Coronary artery (tissue), 2 donors: ENCODE measurements at regions not wholly inside any gene's neighbourhood (a gene's known extent, or its start where the extent isn't known, plus 50 kb on each side); places are given as distances from the start of the nearest gene placed in this dataset.

Experiments
- DNase-seq: peaks from one replicate; pipeline ENCODE4 v3.0.0-alpha.2; 2017; ENCODE audit warnings: low spot score
- H3K27ac ChIP-seq, 2 donors: fragments of 200-600 bp; sonication (generic); one replicate each; pipeline ENCODE4 v1.5.1; 2016 to 2019
- H3K4me3 ChIP-seq: fragments of 200-600 bp; sonication (generic); 2 replicates; pipeline ENCODE4 v1.5.1; 2016; ENCODE audit warnings: mild to moderate bottlenecking, moderate library complexity
- CTCF ChIP-seq: fragments of 200-600 bp; sonication (generic); IDR thresholded peaks from one replicate; pipeline ENCODE4 v1.5.1; 2019; ENCODE audit warnings: antibody characterized with exemption

GRCh38 chr1:148318904-148319242 is 164.2 kb downstream of the PPIAL4G start:
- Histone ChIP-seq H3K4me3 (peak overlapping the region; percentile 54), H3K27ac (no peak overlapping the region)
- TF ChIP-seq CTCF: no peak
- no peak for DNase-seq

GRCh38 chr1:148318123-148318903 is 164.8 kb downstream of the PPIAL4G start:
- H3K4me3 ChIP-seq: peak overlapping the region; percentile 54
- H3K27ac ChIP-seq: no peak overlapping the region
- TF ChIP-seq CTCF: no peak
- no peak for DNase-seq

GRCh38 chr1:148317288-148317985 is 165.4 kb upstream of the NBPF11 start:
- DNase-seq: no peak
- no peak for TF ChIP-seq CTCF
- Histone ChIP-seq H3K27ac (no peak overlapping the region), H3K4me3 (peak overlapping the region; percentile 54)

- Histone ChIP-seq H3K4me3 (no peak overlapping the region), H3K27ac (no peak overlapping the region)
- DNase-seq: no peak
- TF ChIP-seq CTCF: no peak
Measured at GRCh38 chr1:148315071-148315811, 163.2 kb upstream of the NBPF11 start.

- DNase-seq: no peak
- no peak for TF ChIP-seq CTCF
- Histone ChIP-seq H3K4me3 (no peak overlapping the region), H3K27ac (no peak overlapping the region)
Measured at GRCh38 chr1:148310807-148311206, 158.7 kb upstream of the NBPF11 start.

GRCh38 chr1:148309940-148310500 is 157.9 kb upstream of the NBPF11 start:
- DNase-seq: no peak
- H3K4me3 ChIP-seq: no peak overlapping the region
- TF ChIP-seq CTCF: no peak
- no peak overlapping the region for H3K27ac ChIP-seq
